Suppressor macrophage (primary cell): ENCODE measurements at regions not wholly inside any gene's neighbourhood (a gene's known extent, or its start where the extent isn't known, plus 50 kb on each side); places are given as distances from the start of the nearest gene placed in this dataset.

Source experiments
- DNase-seq, 4 experiments: peaks; one replicate each; pipeline ENCODE4 v3.0.0-alpha.2; 2020 to 2022

DNA sequence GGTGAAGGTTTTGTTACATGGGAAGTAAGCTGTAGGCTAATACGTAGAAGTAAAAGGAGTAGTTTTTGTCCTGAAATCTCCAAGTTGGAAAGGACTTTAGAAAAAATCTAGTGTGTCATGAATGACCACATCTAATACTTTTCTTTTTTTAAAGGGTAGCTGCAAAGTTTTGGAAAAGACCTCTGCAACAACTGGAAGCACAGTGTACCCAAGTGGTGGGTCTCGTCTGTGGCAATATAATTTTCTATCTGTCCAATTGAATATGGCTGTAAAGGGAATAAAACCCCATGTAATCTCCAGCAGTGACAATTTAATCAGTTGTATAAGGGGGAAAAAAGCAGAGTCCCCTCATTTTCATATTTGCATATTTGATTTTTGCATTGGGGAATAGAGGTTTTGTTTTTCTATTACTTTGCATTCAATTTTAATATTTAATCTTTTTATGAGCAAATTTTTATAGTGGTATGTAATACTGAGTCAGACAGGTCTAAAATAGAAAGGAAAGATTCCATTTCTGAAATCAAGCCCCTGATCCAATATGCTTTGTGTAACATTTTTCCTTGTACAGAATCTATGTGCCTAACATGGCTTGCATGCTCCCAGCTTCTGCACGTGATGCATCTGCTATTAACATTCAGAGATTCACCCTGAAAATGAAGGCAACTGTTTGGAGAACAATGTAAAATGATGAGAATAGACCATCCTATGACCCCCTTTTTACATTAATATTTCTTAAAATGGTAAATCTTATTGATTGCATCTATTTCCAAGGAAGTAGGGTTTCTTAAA is 531.4 kb downstream of the ZIC1 start:
- DNase-seq: no peak

DNA sequence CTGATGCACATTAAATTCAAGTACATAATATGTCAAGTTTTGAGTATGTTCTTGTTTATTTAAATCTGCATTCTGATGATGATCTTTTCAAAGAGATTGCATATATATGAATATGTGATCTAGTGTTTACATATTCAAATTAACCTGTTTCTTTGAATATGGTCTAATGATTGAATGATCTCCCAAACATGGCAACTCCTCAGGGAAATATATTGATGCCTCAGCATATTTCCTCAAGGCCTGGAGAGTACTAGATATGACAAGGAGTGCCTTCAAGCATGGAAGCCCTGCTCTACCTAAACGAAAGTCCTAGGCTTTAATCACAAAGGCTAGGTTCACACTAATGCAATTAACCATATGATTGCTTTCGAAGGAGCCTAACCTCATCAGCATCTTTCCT is 532.8 kb downstream of the ZIC1 start:
- no peak for DNase-seq

DNA sequence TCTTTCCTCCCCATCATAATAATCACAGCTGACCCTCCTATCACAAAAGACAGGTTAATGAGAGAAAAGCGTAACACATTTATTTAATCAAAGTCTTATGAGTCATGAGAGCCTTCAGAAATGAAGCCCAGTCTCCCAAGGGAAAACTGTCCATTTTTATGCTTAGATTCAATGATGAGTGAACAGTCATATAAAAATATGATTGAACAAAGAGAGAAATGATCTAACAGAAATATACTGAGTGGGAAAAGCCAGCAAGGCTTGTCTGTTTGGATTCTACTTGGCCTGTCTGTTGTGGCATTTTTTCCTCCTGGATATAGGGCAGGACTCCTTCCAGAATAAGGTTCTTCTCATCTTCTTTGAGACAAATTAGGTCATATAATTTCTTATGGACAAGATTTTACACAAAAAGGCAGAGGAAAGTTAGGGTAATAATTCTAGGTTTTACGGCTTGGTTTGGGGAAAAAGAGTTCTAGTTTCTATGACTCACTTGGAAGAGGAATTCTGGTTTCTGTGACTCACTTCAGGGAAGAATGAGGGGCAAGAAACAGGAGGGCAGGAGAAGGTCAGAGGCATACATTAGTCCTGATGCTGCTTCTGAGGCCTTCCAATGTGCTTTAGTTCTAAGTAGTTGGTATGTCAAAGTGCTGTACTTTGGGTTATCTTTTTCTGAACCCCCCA is 534.2 kb downstream of the ZIC1 start:
- no peak for DNase-seq

DNA sequence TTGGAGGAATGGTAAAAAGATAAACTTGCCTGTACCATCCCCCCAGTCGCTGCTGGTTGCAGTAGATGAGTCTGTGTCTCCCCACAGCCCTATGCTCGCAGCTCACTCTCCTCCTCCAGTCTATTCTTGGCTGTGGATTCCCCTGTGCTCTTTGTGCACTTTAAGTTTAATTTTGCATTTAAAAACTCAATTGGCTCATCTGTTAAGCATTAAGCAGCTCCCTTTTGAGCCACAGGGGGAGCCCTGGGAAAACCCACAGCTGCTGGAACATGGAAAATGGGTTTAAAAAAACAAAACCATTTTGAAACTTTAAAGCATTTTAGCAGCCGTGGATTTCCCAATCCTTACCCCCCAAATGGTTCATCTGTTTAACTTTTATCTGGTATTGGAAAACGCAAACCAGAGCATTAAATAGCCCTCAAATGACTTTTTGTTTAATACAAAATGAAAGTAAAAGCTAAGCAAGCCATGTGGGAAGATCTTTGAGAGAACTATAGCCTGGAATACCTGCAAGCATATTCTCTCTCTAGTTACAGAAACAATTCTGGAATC is 536.9 kb downstream of the ZIC1 start:
- peak in 1 of 4 experiments; percentile 3 for DNase-seq

DNA sequence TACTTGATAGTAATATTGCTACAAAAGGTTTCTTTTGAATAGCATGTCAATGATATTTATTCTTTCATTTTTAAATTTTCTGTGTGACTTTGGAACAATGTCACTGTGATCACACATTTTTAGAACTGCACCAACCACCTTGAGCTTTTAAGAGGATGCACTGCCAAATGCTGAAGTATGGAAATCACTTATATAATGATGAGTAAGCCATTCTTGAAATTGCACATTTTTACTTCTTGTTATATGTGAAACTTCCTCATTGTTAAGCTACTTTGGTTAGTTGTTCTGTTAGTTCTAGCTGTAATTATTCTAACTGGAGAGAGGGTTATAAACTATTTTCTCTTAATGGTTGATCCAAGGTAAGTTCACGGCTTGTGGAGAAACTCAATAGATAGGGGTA is 547.5 kb downstream of the ZIC1 start:
- peak in 2 of 4 experiments; percentile 2 to 5 for DNase-seq

DNA sequence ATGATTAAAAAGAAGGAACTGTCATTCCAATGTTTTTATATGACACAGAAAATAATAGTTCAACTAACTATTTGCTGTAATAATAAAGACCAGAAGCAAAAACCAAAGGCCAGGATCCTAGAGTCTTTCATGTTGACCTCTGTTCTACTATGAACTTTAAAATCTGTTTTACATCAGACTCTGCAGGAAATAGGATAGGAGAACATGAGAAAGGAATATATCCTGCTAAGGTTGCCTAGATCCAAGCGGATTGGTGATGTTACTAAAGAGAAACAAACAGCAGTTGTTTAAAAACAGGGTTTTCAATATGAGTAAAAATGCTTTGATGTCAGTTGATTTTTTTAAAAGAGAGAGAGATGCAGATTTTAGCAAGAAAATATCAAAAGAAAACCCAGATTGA is 549.6 kb downstream of the ZIC1 start:
- no peak for DNase-seq

DNA sequence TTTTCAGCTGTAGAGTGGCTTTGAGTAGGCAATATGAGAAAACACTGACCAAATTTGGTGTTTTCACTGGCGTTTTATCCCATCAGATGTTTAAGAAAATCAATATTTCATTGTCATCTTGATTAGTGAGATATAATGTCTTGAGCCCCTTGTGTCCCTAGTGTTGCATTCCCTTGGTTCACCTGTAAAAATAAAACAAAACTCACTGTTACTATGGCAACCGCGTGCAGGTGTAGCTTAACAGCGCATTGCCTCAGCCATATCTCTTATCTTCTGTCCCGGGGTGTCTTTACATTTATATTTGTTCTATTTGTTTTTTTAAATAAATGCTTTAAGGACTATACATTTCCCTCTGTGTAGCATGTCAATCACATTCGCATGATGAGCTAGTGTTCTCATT is 551.6 kb downstream of the ZIC1 start:
- DNase-seq: no peak

DNA sequence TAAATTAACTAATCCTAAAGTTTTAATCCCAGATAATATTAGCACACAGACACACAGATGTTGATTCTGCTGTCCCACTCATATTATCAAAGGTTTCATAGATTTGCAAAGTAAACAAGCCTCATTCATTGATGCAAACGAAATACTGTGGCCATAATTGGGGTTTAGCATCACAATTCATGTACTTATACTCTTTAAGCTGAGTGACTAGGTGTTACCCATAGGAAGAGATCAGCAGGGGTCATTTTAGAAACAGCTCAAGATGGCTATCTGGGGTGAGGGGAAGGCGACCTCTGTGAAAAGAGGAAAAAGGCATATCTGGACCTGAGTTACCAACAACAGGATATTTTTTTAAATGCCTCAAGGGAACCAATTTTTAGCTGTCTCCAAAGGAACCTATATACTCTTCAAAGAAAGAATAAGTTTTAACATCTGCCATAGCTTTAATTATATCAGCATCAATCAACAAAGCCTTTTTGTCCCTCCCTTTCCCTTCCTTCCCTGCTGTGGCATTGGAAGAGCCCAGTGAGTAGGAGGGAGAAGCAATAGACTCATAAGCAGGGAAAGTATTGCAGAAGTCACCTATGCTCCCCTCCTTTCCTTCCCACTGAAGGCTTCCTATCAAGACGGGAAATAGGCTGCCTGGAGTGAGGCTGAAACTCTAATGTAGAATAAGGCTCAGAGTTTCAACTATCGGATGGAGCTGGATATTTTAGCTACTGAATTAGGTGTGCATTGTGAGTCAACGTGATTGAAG is 553.4 kb downstream of the ZIC1 start:
- no peak for DNase-seq

DNA sequence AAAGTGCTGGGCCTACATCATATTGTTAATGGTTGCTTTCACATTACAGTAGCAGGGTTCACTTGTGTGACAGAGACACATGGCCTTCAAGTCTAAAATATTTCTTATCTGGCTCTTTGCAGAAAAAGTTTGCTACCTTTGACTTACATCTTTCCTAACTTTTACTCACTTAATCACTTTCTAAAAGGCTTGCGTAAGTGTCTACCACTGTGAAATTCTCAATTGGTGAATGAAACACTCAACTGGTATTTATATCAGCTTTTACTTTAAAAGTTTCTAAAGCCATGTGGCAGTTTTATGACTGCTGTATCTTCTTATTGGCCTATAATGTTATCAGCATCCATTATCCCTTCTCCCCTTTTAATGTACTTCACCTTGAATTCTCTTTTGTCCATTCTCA is 554.5 kb downstream of the ZIC1 start:
- DNase-seq: no peak

DNA sequence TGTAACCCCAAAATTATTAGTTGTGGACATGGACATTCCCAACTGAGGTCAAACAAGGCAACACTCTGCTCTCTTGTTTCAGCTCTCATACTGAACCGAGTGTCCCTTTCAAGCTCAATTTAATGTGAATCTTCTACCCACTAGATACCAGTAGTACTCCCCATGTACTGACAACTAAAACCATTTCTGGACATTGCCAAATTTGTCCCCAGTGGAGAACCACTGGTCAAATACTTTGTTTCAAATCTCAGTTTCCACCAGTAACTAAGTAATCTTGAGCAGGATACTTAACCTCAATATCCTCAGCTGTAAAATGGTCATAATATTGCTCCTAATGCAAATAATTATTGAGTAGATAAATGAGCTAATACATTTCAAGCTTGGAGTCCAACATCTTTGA is 566.0 kb downstream of the ZIC1 start:
- DNase-seq: no peak

DNA sequence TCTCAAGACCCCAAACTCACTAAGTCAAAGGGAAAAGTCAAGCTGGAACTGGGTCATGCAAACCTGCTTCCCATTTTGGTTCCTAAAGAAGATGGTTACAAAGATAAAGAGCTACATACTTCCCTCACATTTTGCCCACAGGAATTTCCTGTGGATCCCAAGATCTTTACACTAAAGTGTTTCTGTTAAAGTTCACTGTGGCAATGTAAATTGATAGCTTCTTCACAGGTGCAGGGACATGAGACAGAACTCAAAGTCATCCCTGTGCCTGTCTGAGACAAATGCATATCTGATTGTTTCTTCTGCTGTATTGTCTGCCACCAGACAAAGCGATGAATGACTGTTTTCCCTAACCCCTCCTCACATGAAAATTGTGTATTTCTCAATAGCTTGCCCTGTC is 567.8 kb downstream of the ZIC1 start:
- no peak for DNase-seq

DNA sequence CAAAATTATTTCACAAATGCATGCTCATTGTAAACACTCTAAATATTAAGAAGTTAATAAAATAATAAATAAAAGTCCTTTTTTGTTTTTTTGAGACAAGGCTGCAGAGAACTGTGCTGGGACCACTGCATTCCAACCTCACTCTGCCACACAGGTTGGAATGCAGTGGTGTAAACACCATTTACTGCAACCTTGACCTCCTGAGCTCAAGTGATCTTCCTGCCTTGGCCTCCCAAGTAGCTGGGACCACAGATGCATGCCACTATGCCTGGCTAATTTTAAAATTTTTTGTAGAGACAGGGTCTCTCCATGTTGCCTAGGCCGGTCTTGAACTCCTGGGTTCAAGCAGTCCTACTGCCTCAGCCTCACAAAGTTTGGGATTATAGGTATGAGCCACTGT is 578.4 kb downstream of the ZIC1 start:
- DNase-seq: no peak

DNA sequence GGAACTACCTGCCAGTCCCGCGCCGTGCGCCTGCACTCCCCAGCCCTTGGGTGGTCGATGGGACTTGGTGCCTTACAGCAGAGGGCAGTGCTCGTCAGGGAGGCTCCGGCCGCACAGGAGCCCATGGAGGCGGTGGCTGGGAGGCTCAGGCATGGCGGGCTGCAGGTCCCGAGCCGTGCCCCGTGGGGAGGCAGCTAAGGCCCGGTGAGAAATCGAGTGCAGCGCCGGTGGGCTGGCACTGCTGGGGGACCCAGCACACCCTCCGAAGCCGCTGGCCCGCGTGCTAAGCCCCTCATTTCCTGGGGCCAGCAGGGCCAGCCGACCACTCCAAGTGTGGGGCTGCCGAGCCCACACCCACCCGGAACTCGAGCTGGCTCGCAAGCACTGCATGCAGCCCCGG is 580.2 kb downstream of the ZIC1 start:
- DNase-seq: no peak

DNA sequence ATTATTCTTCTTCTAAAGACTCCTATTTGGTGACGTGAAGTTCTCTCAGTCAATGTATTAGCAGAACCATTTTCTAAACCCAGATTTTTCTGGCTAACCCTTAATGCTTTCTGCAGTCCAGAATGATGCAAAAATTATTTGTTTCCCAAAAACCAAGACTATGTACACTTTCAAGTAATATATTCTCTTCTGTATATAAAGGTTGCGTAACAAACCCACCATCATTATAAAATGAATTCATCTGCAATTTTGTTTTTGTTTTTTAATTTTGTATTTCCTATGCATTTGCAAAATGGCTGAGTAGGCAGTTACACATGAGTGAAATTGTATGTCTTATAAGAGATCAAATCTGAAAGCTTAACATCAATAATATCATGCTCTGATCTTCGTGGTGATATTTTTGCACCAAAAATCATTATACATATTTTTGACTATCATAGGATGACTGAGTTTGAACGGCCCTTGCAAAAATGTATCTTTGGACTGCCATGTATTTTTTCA is 593.6 kb downstream of the ZIC1 start:
- no peak for DNase-seq

DNA sequence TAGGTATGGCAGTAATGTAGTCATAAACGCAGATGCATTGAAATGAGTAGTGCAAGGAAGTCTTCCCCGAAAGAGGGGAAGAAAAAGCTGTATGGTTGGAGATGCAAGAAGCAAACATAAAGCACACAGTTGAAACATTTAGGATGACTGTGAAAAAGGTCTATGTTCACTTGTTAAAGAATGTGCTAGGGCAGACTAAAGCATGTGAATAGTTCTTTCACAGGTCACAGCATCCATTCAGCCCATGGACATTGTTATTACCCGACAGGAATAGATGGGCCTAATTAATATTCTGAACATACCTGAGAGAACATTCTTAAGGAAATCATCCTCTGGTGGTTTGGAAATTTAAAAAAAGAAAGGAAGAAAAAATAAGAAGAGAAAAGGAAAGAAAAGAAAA is 595.2 kb downstream of the ZIC1 start:
- no peak for DNase-seq

DNA sequence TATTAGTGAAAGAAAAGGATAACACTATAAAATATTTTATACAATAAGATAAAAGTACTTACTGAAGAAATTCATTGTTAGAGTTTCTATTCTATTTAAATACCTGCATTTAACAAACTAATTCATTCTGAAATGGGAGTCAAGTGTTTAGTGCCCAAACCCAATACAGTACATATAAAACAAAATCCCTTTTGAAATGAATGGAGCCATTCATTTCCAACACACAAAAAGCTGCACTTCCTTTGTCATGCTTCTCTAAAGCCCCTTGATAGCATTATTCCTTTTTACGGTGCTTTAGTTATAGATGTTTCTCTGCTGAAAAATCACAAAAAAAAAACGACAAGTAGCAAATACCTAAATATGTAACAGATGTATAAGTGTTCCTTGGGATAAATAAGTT is 596.3 kb downstream of the ZIC1 start:
- DNase-seq: no peak

DNA sequence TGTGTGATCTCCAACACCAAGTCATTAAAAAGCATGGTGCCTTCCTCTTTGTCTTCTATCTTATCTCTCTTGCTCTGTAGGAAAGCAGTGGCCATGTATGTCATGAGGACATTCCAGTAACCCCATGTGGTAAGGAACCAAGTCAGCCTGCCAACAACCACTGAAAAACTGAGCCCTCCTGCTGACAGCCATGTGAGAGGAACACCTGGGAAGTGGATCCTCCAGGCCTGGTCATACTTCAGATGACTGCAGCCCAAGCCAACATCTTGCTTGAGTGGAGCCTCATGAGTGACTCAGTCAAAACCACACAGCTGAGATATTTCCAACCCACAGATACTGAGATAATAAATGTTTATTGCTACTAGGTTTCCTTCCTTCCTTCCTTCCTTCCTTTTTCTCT is 597.3 kb downstream of the ZIC1 start:
- no peak for DNase-seq

DNA sequence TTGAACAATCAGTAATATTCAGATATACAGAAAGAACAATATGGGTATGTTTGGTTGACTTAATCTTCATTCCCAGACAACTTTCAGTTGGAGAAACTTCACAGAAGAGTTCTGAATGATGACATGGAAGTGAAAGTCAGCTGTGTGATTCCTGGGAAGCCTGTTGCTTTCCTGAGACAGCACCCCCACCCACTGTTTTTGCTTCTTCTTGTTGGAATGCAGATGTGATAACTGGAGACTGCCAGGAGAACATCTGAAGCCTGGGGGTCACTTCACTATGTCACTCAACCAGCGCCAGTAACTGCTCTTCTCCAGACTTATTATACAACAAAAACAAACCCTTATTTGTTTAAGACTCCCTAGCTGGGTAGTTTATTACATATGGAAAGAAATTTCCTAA is 599.4 kb downstream of the ZIC1 start:
- DNase-seq: no peak

DNA sequence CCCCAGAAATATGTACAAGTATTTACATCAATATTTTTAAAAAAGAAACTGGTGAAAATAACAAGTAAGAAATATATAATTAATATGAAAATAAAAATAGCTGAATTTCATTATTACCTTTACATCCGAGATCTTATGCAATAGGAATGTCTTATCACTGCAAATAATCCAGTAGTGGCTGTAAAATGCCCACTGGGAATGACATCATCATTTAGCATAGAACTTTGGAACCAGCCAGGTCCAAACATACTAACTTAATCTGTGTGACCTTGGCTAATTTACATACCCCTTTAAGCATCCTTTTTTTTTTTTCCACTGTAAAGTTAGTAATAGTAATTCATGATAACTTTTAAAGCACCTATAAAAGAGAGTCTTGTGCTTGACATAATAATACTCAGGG is 611.7 kb downstream of the ZIC1 start:
- no peak for DNase-seq

DNA sequence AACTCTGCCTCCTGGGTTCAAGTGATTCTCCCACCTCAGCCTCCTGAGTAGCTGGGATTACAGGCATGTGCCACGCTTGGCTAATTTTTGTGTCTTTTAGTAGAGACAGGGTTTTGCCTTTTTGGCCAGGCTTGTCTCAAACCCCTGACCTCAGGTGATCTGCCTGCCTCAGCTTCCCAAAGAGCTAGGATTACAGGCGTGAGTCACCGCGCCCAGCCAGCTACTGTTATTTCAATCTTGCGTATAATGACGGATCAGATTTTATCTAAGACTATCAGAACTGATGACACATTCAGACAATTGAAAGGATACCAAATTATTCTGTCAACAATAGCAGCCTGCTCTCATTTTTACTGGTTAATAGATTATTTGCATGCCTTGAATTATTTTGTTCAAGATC is 612.2 kb downstream of the ZIC1 start:
- no peak for DNase-seq

DNA sequence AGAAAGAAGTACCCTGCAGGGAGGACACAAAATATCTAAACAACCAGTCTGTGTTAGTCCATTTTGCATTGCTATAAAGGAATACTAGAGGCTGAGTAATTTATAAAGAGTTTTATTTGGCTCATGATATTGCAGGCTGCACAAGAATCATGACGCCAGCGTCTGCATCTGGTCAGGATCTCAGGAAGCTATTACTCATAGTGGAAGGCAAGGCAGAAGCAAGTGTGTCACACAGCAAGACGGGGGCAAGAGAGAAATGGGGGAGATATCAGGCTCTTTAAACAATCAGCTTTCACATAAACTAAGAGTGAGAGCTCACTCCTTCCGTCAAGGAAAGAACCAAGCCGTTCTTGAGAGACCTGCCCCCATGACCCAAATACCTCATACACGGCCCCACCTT is 614.8 kb downstream of the ZIC1 start:
- DNase-seq: no peak

DNA sequence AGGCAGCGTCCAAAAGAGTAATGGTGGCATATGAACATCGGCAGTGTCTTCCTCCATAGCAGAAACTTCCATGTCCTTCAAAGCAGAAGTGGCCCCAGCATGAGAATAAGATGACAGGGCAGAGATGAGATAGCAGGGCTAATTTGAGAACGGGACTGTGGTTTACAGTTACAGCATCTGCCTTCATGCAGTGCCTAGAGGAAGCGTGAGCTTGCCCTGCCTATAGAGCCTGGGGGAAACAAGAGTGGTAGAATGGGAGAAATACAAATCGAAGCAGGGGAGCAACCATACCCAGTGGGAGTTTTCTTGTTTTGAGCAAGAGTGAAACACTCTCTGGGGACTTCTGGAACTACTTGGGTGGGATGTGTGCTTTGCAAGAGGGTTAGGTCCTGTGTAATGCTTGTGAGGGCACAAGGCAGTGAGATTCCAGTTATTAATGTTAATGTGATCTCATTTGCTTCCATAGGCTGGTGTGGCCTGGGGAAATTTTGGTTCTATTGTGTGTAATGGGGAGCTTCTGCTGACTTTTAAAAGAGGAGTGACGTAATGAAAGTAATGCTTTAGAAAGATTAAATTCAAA is 616.9 kb downstream of the ZIC1 start:
- DNase-seq: no peak

DNA sequence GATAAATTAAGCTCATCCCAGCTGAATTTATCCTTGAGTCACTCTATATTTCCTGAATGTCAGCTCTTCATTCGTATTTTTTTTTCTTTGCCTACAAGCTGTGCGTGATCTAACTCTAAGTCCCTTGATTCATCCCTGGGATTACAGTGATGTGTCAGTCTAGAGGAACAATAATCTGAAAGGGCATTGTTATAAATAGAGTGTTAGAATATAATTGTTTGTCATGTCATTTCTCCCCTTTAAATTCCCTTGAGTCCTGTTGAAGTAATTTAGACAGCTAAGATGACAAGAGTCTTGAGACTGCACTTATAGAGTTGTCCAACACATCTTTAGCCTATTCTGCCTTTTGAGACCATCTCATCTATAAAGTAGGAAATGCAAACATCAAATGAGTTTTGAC is 621.8 kb downstream of the ZIC1 start:
- no peak for DNase-seq
